SK-N-SH (cell line): ENCODE measurements at regions not wholly inside any gene's neighbourhood (a gene's known extent, or its start where the extent isn't known, plus 50 kb on each side); places are given as distances from the start of the nearest gene placed in this dataset.

Experiments used
- CTCF ChIA-PET: fragments of 300-600, 350-600 bp; formaldehyde crosslinking; extraction: SDS; loops from one replicate; lab custom pipeline; 2021; lab: Yijun Ruan, JAX
- POLR2A ChIA-PET: fragments of 350-600 bp; sonication (Branson Sonifier 250); formaldehyde crosslinking; extraction: SDS; loops from one replicate; lab custom pipeline; 2020; ENCODE audit warnings: antibody characterized with exemption, inconsistent platforms; lab: Yijun Ruan, JAX
- DNase-seq: peaks from one replicate; pipeline ENCODE4 v3.0.0; 2012
- H2AFZ ChIP-seq: fragments of 200-600 bp; sonication (generic); 2 replicates; pipeline ENCODE4 v1.8.1; 2016; ENCODE audit warnings: antibody characterized with exemption, mild to moderate bottlenecking, low read depth
- H3F3A ChIP-seq: fragments of 200-600 bp; sonication (generic); replicated peaks from 2 replicates; pipeline ENCODE3; 2016; ENCODE audit warnings: antibody characterized with exemption, mild to moderate bottlenecking; ENCODE audit not compliant: insufficient read depth
- H3K27ac ChIP-seq, 2 experiments: fragments of 200-500 bp in 1 of 2; fragments of 200-600 bp in 1 of 2; sonication (Bioruptor generic) in 1 of 2; sonication (generic), shearing (Covaris generic) in 1 of 2; 2 replicates each; pipeline versions ENCODE4 v1.5.1 to v1.6.1; 2014 to 2016; ENCODE audit warnings: low read depth in 2 of 2, inconsistent platforms in 1 of 2, low read length in 1 of 2, mild to moderate bottlenecking in 1 of 2, mixed read lengths in 1 of 2
- H3K27me3 ChIP-seq: fragments of 200-600 bp; sonication (generic), shearing (Covaris generic); 2 replicates; pipeline ENCODE4 v1.6.1; 2016; ENCODE audit warnings: mixed run types; ENCODE audit not compliant: insufficient read depth
- H3K36me3 ChIP-seq, 2 experiments: fragments of 200-500 bp in 1 of 2; fragments of 200-600 bp in 1 of 2; sonication (Bioruptor generic) in 1 of 2; sonication (generic) in 1 of 2; replicated peaks in 1 of 2; 2 replicates each; pipeline versions ENCODE3 to v1.5.1; 2014 to 2016; ENCODE audit warnings: low read length in 1 of 2, mild to moderate bottlenecking in 1 of 2; ENCODE audit not compliant: insufficient read depth in 2 of 2, control insufficient read depth in 1 of 2
- H3K4me1 ChIP-seq, 2 experiments: fragments of 200-500 bp in 1 of 2; fragments of 200-600 bp in 1 of 2; sonication (Bioruptor generic) in 1 of 2; sonication (generic), shearing (Covaris generic) in 1 of 2; 2 replicates each; pipeline versions ENCODE4 v1.5.1 to v1.6.1; 2014 to 2016; ENCODE audit warnings: low read depth in 1 of 2, low read length in 1 of 2, mixed run types in 1 of 2; ENCODE audit not compliant: insufficient read depth in 2 of 2, control insufficient read depth in 1 of 2
- H3K4me2 ChIP-seq: fragments of 200-600 bp; sonication (generic), shearing (Covaris generic); 2 replicates; pipeline ENCODE4 v1.6.1; 2017; ENCODE audit warnings: mixed run types
- H3K4me3 ChIP-seq, 2 experiments: fragments of 200-500 bp in 1 of 2; fragments of 200-600 bp in 1 of 2; sonication (Bioruptor generic) in 1 of 2; sonication (generic), shearing (Covaris generic) in 1 of 2; 2 replicates each; pipeline versions ENCODE4 v1.5.1 to v1.8.1; 2014 to 2016; ENCODE audit warnings: low read depth in 2 of 2, inconsistent platforms in 1 of 2, low read length in 1 of 2, mild to moderate bottlenecking in 1 of 2, mixed read lengths in 1 of 2, moderate library complexity in 1 of 2
- H3K79me2 ChIP-seq: fragments of 200-600 bp; sonication (generic); 2 replicates; pipeline ENCODE4 v1.8.1; 2017; ENCODE audit warnings: mild to moderate bottlenecking; ENCODE audit not compliant: insufficient read depth
- H3K9ac ChIP-seq: fragments of 200-600 bp; sonication (generic); 2 replicates; pipeline ENCODE4 v1.6.1; 2017; ENCODE audit warnings: mixed run types
- H3K9me2 ChIP-seq: fragments of 200-600 bp; sonication (generic); 2 replicates; pipeline ENCODE4 v1.6.1; 2017; ENCODE audit warnings: mixed run types
- H3K9me3 ChIP-seq: fragments of 200-600 bp; sonication (generic); 2 replicates; pipeline ENCODE4 v1.6.1; 2017; ENCODE audit warnings: mixed run types, mild to moderate bottlenecking, moderate library complexity
- H4K20me1 ChIP-seq: fragments of 200-600 bp; sonication (generic); 2 replicates; pipeline ENCODE4 v1.6.1; 2017; ENCODE audit warnings: mild to moderate bottlenecking, mixed run types; ENCODE audit not compliant: insufficient read depth
- CHD2 ChIP-seq: fragments of 150-350 bp; IDR thresholded peaks from 2 replicates; pipeline ENCODE4 v1.6.1; 2018; ENCODE audit warnings: low read length; ENCODE audit not compliant: partially characterized antibody
- ELF1 ChIP-seq: IDR thresholded peaks from 2 replicates; pipeline ENCODE4 v1.4.0; 2012
- FOSL2 ChIP-seq: IDR thresholded peaks from 2 replicates; pipeline ENCODE4 v1.4.0; 2012; ENCODE audit warnings: low read depth, mild to moderate bottlenecking, moderate library complexity, borderline replicate concordance
- FOXJ3 ChIP-seq: sonication (generic); formaldehyde crosslinking; IDR thresholded peaks from 2 replicates; pipeline ENCODE4 v1.5.1; 2020; ENCODE audit warnings: mild to moderate bottlenecking, missing genetic modification reagents
- FOXM1 ChIP-seq: IDR thresholded peaks from 2 replicates; pipeline ENCODE4 v1.4.0; 2012; ENCODE audit warnings: low read depth, mild to moderate bottlenecking
- GABPA ChIP-seq: IDR thresholded peaks from 2 replicates; pipeline ENCODE4 v1.4.0; 2012; ENCODE audit warnings: low read depth, mild to moderate bottlenecking
- GATA2 ChIP-seq: sonication (generic); formaldehyde crosslinking; IDR thresholded peaks from 2 replicates; pipeline ENCODE4 v1.5.0; 2020; ENCODE audit warnings: mild to moderate bottlenecking, missing genetic modification reagents
- MEF2A ChIP-seq: IDR thresholded peaks from 2 replicates; pipeline ENCODE4 v1.4.0; 2012; ENCODE audit warnings: low read depth, borderline replicate concordance
- MXI1 ChIP-seq: IDR thresholded peaks from 2 replicates; pipeline ENCODE4 v1.6.1; 2012; ENCODE audit warnings: mild to moderate bottlenecking, low read depth, low read length, improper control_type of control experiment
- NFIC ChIP-seq: IDR thresholded peaks from 2 replicates; pipeline ENCODE4 v1.4.0; 2012; ENCODE audit warnings: borderline replicate concordance
- POLR2AphosphoS5 ChIP-seq: IDR thresholded peaks from 2 replicates; pipeline ENCODE4 v1.6.1; 2012; ENCODE audit warnings: low read depth, low read length
- RCOR1 ChIP-seq: fragments of 150-350 bp; IDR thresholded peaks from 2 replicates; pipeline ENCODE4 v1.6.1; 2017; ENCODE audit warnings: antibody characterized with exemption, low read length
- TCF12 ChIP-seq: IDR thresholded peaks from 2 replicates; pipeline ENCODE4 v1.4.0; 2012
- TEAD4 ChIP-seq: IDR thresholded peaks from 2 replicates; pipeline ENCODE4 v1.4.0; 2012; ENCODE audit warnings: mild to moderate bottlenecking, borderline replicate concordance; ENCODE audit not compliant: insufficient read depth
- YY1 ChIP-seq: IDR thresholded peaks from 2 replicates; pipeline ENCODE4 v1.4.0; 2012; ENCODE audit warnings: low read depth, mild to moderate bottlenecking
- WGBS: methylation state at CpG from one replicate; pipeline ENCODE4 v1.1.6; 2017; ENCODE audit warnings: low lambda C conversion rate; 5-methylcytosine and 5-hydroxymethylcytosine counted together
- TF ChIP-seq, protein P1 (sequence below): fragments of 150-350 bp; IDR thresholded peaks from 2 replicates; pipeline ENCODE4 v1.6.1; 2016; ENCODE audit warnings: mild to moderate bottlenecking, low read depth, low read length
- TF ChIP-seq, protein P2 (sequence below): fragments of 150-350 bp; IDR thresholded peaks from 2 replicates; pipeline ENCODE4 v1.6.1; 2017; ENCODE audit warnings: antibody characterized with exemption, low read length, low read depth, borderline replicate concordance
- TF ChIP-seq, protein P3 (sequence below): IDR thresholded peaks from 2 replicates; pipeline ENCODE4 v1.4.0; 2012; ENCODE audit warnings: low read depth, borderline replicate concordance
- TF ChIP-seq, protein P4 (sequence below): fragments of 200-600 bp; sonication (generic); IDR thresholded peaks from 2 replicates; pipeline ENCODE4 v1.6.1; 2017; ENCODE audit warnings: antibody characterized with exemption, mild to moderate bottlenecking, moderate library complexity
- TF ChIP-seq, protein P5 (sequence below): IDR thresholded peaks from 2 replicates; pipeline ENCODE4; 2012

DNA sequence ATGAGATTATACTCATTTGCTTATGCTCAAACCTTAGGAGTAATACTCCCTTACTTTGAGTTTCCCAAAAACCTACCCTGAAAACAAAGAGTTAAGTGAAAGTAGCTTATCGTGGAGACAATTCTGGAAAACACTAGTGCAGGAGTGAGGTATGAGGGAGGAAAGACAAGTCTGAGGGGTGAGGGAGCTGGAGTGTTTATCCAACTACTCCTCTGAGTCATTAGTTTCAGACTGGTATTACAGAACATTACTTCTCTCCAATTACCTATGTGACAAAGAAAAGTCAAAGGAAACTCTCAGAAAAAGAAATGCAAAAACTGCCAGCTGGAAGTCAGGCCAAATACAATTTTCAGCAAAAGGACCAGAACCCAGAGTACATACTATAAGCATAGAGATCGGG lies 171.1 kb upstream of the SPTLC3 start:
- TF ChIP-seq GABPA (no peak), FOXJ3 (CRISPR knock-in tag) (no peak), MXI1 (no peak), TCF12 (no peak), YY1 (no peak), MEF2A (no peak), POLR2AphosphoS5 (no peak), TEAD4 (no peak), FOXM1 (no peak), FOSL2 (no peak), GATA2 (CRISPR knock-in tag) (no peak), NFIC (no peak), ELF1 (no peak), CHD2 (no peak), RCOR1 (no peak)
- TF ChIP-seq, protein P1, sequence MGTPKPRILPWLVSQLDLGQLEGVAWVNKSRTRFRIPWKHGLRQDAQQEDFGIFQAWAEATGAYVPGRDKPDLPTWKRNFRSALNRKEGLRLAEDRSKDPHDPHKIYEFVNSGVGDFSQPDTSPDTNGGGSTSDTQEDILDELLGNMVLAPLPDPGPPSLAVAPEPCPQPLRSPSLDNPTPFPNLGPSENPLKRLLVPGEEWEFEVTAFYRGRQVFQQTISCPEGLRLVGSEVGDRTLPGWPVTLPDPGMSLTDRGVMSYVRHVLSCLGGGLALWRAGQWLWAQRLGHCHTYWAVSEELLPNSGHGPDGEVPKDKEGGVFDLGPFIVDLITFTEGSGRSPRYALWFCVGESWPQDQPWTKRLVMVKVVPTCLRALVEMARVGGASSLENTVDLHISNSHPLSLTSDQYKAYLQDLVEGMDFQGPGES: no peak
- TF ChIP-seq, protein P2, sequence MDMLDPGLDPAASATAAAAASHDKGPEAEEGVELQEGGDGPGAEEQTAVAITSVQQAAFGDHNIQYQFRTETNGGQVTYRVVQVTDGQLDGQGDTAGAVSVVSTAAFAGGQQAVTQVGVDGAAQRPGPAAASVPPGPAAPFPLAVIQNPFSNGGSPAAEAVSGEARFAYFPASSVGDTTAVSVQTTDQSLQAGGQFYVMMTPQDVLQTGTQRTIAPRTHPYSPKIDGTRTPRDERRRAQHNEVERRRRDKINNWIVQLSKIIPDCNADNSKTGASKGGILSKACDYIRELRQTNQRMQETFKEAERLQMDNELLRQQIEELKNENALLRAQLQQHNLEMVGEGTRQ: no peak
- TF ChIP-seq, protein P3, sequence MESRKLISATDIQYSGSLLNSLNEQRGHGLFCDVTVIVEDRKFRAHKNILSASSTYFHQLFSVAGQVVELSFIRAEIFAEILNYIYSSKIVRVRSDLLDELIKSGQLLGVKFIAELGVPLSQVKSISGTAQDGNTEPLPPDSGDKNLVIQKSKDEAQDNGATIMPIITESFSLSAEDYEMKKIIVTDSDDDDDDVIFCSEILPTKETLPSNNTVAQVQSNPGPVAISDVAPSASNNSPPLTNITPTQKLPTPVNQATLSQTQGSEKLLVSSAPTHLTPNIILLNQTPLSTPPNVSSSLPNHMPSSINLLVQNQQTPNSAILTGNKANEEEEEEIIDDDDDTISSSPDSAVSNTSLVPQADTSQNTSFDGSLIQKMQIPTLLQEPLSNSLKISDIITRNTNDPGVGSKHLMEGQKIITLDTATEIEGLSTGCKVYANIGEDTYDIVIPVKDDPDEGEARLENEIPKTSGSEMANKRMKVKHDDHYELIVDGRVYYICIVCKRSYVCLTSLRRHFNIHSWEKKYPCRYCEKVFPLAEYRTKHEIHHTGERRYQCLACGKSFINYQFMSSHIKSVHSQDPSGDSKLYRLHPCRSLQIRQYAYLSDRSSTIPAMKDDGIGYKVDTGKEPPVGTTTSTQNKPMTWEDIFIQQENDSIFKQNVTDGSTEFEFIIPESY: no peak
- TF ChIP-seq, protein P4, sequence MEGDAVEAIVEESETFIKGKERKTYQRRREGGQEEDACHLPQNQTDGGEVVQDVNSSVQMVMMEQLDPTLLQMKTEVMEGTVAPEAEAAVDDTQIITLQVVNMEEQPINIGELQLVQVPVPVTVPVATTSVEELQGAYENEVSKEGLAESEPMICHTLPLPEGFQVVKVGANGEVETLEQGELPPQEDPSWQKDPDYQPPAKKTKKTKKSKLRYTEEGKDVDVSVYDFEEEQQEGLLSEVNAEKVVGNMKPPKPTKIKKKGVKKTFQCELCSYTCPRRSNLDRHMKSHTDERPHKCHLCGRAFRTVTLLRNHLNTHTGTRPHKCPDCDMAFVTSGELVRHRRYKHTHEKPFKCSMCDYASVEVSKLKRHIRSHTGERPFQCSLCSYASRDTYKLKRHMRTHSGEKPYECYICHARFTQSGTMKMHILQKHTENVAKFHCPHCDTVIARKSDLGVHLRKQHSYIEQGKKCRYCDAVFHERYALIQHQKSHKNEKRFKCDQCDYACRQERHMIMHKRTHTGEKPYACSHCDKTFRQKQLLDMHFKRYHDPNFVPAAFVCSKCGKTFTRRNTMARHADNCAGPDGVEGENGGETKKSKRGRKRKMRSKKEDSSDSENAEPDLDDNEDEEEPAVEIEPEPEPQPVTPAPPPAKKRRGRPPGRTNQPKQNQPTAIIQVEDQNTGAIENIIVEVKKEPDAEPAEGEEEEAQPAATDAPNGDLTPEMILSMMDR: no peak
- TF ChIP-seq, protein P5, sequence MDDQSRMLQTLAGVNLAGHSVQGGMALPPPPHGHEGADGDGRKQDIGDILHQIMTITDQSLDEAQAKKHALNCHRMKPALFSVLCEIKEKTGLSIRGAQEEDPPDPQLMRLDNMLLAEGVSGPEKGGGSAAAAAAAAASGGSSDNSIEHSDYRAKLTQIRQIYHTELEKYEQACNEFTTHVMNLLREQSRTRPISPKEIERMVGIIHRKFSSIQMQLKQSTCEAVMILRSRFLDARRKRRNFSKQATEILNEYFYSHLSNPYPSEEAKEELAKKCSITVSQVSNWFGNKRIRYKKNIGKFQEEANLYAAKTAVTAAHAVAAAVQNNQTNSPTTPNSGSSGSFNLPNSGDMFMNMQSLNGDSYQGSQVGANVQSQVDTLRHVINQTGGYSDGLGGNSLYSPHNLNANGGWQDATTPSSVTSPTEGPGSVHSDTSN: no peak
- TF ChIP-seq, all 33 proteins: peak for 0
- Histone ChIP-seq H3K9me3 (peaks cover 4% of the 10 kb centered on the region; the same call in 1 of the 2 replicates), H2AFZ (no peak overlapping the region), H3K4me2 (no peak overlapping the region), H3F3A (no peaks in the 10 kb centered on the region), H4K20me1 (no peaks in the 10 kb centered on the region), H3K27me3 (no peaks in the 10 kb centered on the region), H3K4me1 (no peaks in the 10 kb centered on the region), H3K4me3 (no peak overlapping the region), H3K27ac (no peak overlapping the region), H3K36me3 (no peaks in the 10 kb centered on the region), H3K9ac (no peak overlapping the region), H3K9me2 (no peaks in the 10 kb centered on the region), H3K79me2 (no peaks in the 10 kb centered on the region)
- ChIA-PET POLR2A (no interaction called here), CTCF (interaction anchor here (1.8 kb wide), 1 partner anchor 8 kb away, joined by 4 read pairs; no protein-coding TSS in a partner anchor)
- 24% methylated on average over 2 of the region's 2 CpGs for WGBS
- DNase-seq: no peak
